PC-9 (cell line): ENCODE measurements at regions not wholly inside any gene's neighbourhood (a gene's known extent, or its start where the extent isn't known, plus 50 kb on each side); places are given as distances from the start of the nearest gene placed in this dataset.

Experiments used
- BruUV-seq: library from RNA; stranded (reverse); fragments of 400-500 nt; replicated peaks from 2 replicates; lab custom pipeline; 2021; lab: Mats Ljungman, UMichigan
- CTCF ChIA-PET: fragments of 300-600 bp; sonication (Branson Sonifier 250); formaldehyde crosslinking; loops from one replicate; lab custom pipeline; 2022; ENCODE audit warnings: antibody characterized with exemption; lab: Charles Lee
- POLR2A ChIA-PET: fragments of 300-600 bp; sonication (Branson Sonifier 250); formaldehyde crosslinking; loops from one replicate; lab custom pipeline; 2022; ENCODE audit warnings: antibody characterized with exemption; ENCODE audit not compliant: unreplicated experiment; lab: Charles Lee
- DNase-seq, 2 experiments: peaks; one replicate each; pipeline versions ENCODE4 v3.0.0 to v3.0.0-alpha.2; 2015 to 2022; ENCODE audit warnings: mixed read lengths in 1 of 2
- H2AFZ ChIP-seq: fragments of 200-600 bp; sonication (generic); 2 replicates; pipeline ENCODE4 v1.8.1; 2017; ENCODE audit warnings: antibody characterized with exemption
- H3F3A ChIP-seq: fragments of 200-600 bp; sonication (generic); 2 replicates; pipeline ENCODE4 v1.8.1; 2017; ENCODE audit warnings: antibody characterized with exemption, mild to moderate bottlenecking, low read depth; ENCODE audit not compliant: insufficient read depth
- H3K27ac ChIP-seq: fragments of 200-600 bp; sonication (generic); 2 replicates; pipeline ENCODE4 v1.6.1; 2016; ENCODE audit warnings: mixed run types
- H3K27me3 ChIP-seq: fragments of 200-600 bp; sonication (generic); 2 replicates; pipeline ENCODE4 v1.6.1; 2016; ENCODE audit warnings: low read depth, mixed run types; ENCODE audit not compliant: insufficient read depth
- H3K36me3 ChIP-seq: fragments of 200-600 bp; sonication (generic); 2 replicates; pipeline ENCODE4 v1.6.1; 2016; ENCODE audit warnings: low read depth, mixed run types
- H3K4me1 ChIP-seq: fragments of 200-600 bp; sonication (generic); replicated peaks from 2 replicates; pipeline ENCODE4 v1.6.1; 2016; ENCODE audit warnings: mixed run types; ENCODE audit not compliant: insufficient read depth
- H3K4me2 ChIP-seq: fragments of 200-600 bp; sonication (generic); 2 replicates; pipeline ENCODE4 v1.6.1; 2017; ENCODE audit warnings: mixed run types
- H3K4me3 ChIP-seq: fragments of 200-600 bp; sonication (generic); 2 replicates; pipeline ENCODE4 v1.6.1; 2016; ENCODE audit warnings: mixed run types
- H3K79me2 ChIP-seq: fragments of 200-600 bp; sonication (generic); 2 replicates; pipeline ENCODE4 v1.6.1; 2017; ENCODE audit warnings: low read depth, mixed run types
- H3K9me2 ChIP-seq: fragments of 200-600 bp; sonication (generic); 2 replicates; pipeline ENCODE4 v1.8.1; 2017; ENCODE audit warnings: mild to moderate bottlenecking; ENCODE audit not compliant: insufficient read depth
- H3K9me3 ChIP-seq: fragments of 200-600 bp; sonication (generic); 2 replicates; pipeline ENCODE4 v1.8.1; 2016; ENCODE audit warnings: low read depth; ENCODE audit not compliant: insufficient read depth
- H4K20me1 ChIP-seq: fragments of 200-600 bp; sonication (generic); 2 replicates; pipeline ENCODE4 v1.8.1; 2017; ENCODE audit not compliant: insufficient read depth
- CTCF ChIP-seq: fragments of 200-600 bp; sonication (generic); conservative IDR thresholded peaks from 2 replicates; pipeline ENCODE4 v1.6.1; 2017; ENCODE audit warnings: mixed run types, antibody characterized with exemption, mild to moderate bottlenecking, moderate library complexity
- EZH2 ChIP-seq: fragments of 200-600 bp; sonication (generic); IDR thresholded peaks from 2 replicates; pipeline ENCODE4 v1.8.0; 2017; ENCODE audit warnings: antibody characterized with exemption, low read depth
- intact Hi-C: fragments of 100-400 bp; cut with micrococcal nuclease; formaldehyde crosslinking; loops from one replicate; pipeline ENCODE4 v1.10.0; 2022; ENCODE audit not compliant: unreplicated experiment

GRCh38 chr2:239529313-239530015, 128.6 kb upstream of the HDAC4 start:
- no peaks in the 10 kb centered on the region for H3K4me1 ChIP-seq
- no peaks in the 10 kb centered on the region for H3K9me2 ChIP-seq
- H3K9me3 ChIP-seq, result no peaks in the 10 kb centered on the region
- no peaks in the 10 kb centered on the region for H4K20me1 ChIP-seq
- no peak overlapping the region for H3K4me3 ChIP-seq
- no peak overlapping the region for H2AFZ ChIP-seq
- no TSS peak for BruUV-seq
- POLR2A ChIA-PET, result no interaction called here
- TF ChIP-seq CTCF (no peak), EZH2 (peak; percentile 71; the same call in 1 of the 2 replicates)
- H3F3A ChIP-seq, result no peaks in the 10 kb centered on the region
- H3K27ac ChIP-seq, result no peak overlapping the region
- CTCF ChIA-PET, result no interaction called here
- H3K4me2 ChIP-seq, result no peak overlapping the region
- no peaks in the 10 kb centered on the region for H3K79me2 ChIP-seq
- intact Hi-C loops, result no loop called here
- peaks cover 89% of the 10 kb centered on the region for H3K27me3 ChIP-seq
- no peak for DNase-seq
- no peaks in the 10 kb centered on the region for H3K36me3 ChIP-seq

GRCh38 chr2:239528883-239529282, 128.1 kb upstream of the HDAC4 start:
- H3K9me3 ChIP-seq, result no peaks in the 10 kb centered on the region
- no peaks in the 10 kb centered on the region for H3K79me2 ChIP-seq
- no TSS peak for BruUV-seq
- intact Hi-C loops, result no loop called here
- H3K27ac ChIP-seq, result no peak overlapping the region
- ChIA-PET POLR2A (no interaction called here), CTCF (no interaction called here)
- H3K4me2 ChIP-seq, result no peak overlapping the region
- H3K36me3 ChIP-seq, result no peaks in the 10 kb centered on the region
- H3K4me3 ChIP-seq, result no peak overlapping the region
- no peaks in the 10 kb centered on the region for H4K20me1 ChIP-seq
- H2AFZ ChIP-seq, result no peak overlapping the region
- H3K9me2 ChIP-seq, result no peaks in the 10 kb centered on the region
- no peak for DNase-seq
- H3K27me3 ChIP-seq, result peaks cover 89% of the 10 kb centered on the region
- TF ChIP-seq CTCF, result no peak
- TF ChIP-seq EZH2, result no peak
- no peaks in the 10 kb centered on the region for H3K4me1 ChIP-seq
- H3F3A ChIP-seq, result no peaks in the 10 kb centered on the region

- intact Hi-C loops, result no loop called here
- no TSS peak for BruUV-seq
- H3K79me2 ChIP-seq, result no peaks in the 10 kb centered on the region
- no peaks in the 10 kb centered on the region for H3F3A ChIP-seq
- H3K27ac ChIP-seq, result no peak overlapping the region
- H3K27me3 ChIP-seq, result peaks cover 89% of the 10 kb centered on the region
- no peaks in the 10 kb centered on the region for H3K9me2 ChIP-seq
- no peaks in the 10 kb centered on the region for H4K20me1 ChIP-seq
- no peak overlapping the region for H3K4me2 ChIP-seq
- no peak overlapping the region for H3K4me3 ChIP-seq
- H2AFZ ChIP-seq, result no peak overlapping the region
- no peak for DNase-seq
- H3K36me3 ChIP-seq, result no peaks in the 10 kb centered on the region
- TF ChIP-seq CTCF, result no peak
- no peak for TF ChIP-seq EZH2
- POLR2A ChIA-PET, result no interaction called here
- no peaks in the 10 kb centered on the region for H3K4me1 ChIP-seq
- CTCF ChIA-PET, result no interaction called here
- no peaks in the 10 kb centered on the region for H3K9me3 ChIP-seq
Measured at GRCh38 chr2:239528146-239528545, 127.3 kb upstream of the HDAC4 start.
